ENCODE measurements at regions not wholly inside any gene's neighbourhood (a gene's known extent, or its start where the extent isn't known, plus 50 kb on each side); places are given as distances from the start of the nearest gene placed in this dataset.

DNA sequence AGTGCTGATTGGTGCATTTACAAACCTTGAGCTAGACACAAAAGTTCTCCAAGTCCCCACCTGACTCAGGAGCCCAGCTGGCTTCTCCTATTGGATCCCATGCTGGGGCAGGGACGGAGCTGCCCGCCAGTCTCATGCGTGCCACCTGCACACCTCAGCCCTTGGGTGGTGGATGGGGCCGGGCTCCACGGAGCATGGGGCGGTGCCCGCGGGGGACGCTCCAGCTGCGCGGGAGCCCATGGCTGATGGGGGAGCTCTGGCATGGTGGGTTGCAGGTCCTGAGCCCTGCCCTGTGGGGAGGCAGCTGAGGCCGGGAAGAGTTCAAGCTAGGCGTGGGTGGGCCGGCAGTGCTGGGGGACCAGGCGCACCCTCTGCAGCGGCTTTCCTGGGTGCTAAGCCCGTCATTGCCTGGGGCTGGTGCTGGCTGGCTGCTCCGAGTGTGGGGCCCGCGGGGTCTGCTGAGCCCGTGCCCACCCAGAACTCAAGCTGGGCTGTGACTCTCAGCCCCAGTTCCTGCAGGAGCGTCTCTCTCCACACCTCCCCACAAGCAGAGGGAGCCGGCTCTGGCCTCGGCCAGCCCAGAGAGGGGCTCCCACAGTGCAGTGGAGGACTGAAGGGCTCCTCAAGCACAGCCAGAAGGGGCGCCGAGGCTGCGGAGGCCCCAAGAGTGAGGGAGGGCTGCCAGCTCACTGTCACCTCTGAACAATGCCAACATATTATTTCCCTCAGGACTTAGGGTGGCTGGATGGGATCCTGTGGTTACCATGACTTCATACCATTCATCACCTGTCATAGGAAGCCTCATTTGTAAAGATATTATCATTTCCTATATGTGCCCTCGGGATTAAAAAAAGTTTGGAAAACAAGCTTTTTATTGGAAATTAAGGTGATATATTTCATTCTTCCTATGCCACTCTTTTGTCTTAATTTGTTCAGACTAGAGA is 688.7 kb downstream of the ETS1 start:
- no peak overlapping the region for H3K4me2 ChIP-seq (ENCODE audit: low read length, poor library complexity, severe bottlenecking)
- H3K4me3 ChIP-seq (ENCODE audit: insufficient read depth in 1 of 2, low read depth in 1 of 2, low read length in 2 of 2), result no peak overlapping the region
- no peaks in the 10 kb centered on the region for H3K36me3 ChIP-seq (ENCODE audit: control insufficient read depth in 1 of 2, insufficient read depth in 2 of 2, low read depth in 1 of 2, low read length in 2 of 2)
- no peak overlapping the region for H3K4ac ChIP-seq (ENCODE audit: low read depth in 1 of 2, low read length in 2 of 2)
- H3K9me3 ChIP-seq (ENCODE audit: control insufficient read depth, low read length), result no peaks in the 10 kb centered on the region
- H3K27me3 ChIP-seq (ENCODE audit: control insufficient read depth in 1 of 2, insufficient read depth in 1 of 2, low read length in 2 of 2), result no peaks in the 10 kb centered on the region
- no peaks in the 10 kb centered on the region for H3K4me1 ChIP-seq (ENCODE audit: control insufficient read depth, insufficient read depth, low read depth, low read length)
- no peak overlapping the region for H4K91ac ChIP-seq (ENCODE audit: low read length)
- WGBS, result 93% methylated on average over 27 of the region's 28 CpGs
- no peak overlapping the region for H3K9ac ChIP-seq (ENCODE audit: low read length)
- H2AK5ac ChIP-seq (ENCODE audit: low read length, severe bottlenecking), result no peak overlapping the region
- H3K14ac ChIP-seq (ENCODE audit: low read length in 2 of 2), result no peak overlapping the region
- no peak overlapping the region for H2BK15ac ChIP-seq (ENCODE audit: low read depth, poor library complexity, severe bottlenecking)
- no peak overlapping the region for H2BK5ac ChIP-seq (ENCODE audit: low read depth, low read length, poor library complexity, severe bottlenecking)
- DNase-seq, result no peak
- no peaks in the 10 kb centered on the region for H3K79me1 ChIP-seq (replicated peaks; ENCODE audit: low read length, poor library complexity, severe bottlenecking)
- no peak overlapping the region for H3K23ac ChIP-seq (ENCODE audit: low read length in 2 of 2)
- no peak overlapping the region for H2BK12ac ChIP-seq (ENCODE audit: low read length in 2 of 2)
- H2AFZ ChIP-seq (ENCODE audit: low read depth, low read length), result no peak overlapping the region
- no peak overlapping the region for H4K8ac ChIP-seq (ENCODE audit: low read length)
- no peak overlapping the region for H3K27ac ChIP-seq (ENCODE audit: low read length, poor library complexity, severe bottlenecking)
- H2BK120ac ChIP-seq (ENCODE audit: low read depth, low read length), result no peak overlapping the region
- no peak overlapping the region for H3K18ac ChIP-seq (ENCODE audit: low read depth in 1 of 2, low read length in 2 of 2)

GRCh38 chr11:127895776-127896175 is 691.6 kb downstream of the ETS1 start:
- Histone ChIP-seq H3K9me3 (ENCODE audit: control insufficient read depth, low read length) (no peaks in the 10 kb centered on the region), H3K79me1 (replicated peaks; ENCODE audit: low read length, poor library complexity, severe bottlenecking) (no peaks in the 10 kb centered on the region), H3K23ac (ENCODE audit: low read length in 2 of 2) (no peak overlapping the region), H2AFZ (ENCODE audit: low read depth, low read length) (no peak overlapping the region), H4K91ac (ENCODE audit: low read length) (no peak overlapping the region), H3K27ac (ENCODE audit: low read length, poor library complexity, severe bottlenecking) (no peak overlapping the region), H3K4me1 (ENCODE audit: control insufficient read depth, insufficient read depth, low read depth, low read length) (no peaks in the 10 kb centered on the region), H3K4me3 (ENCODE audit: insufficient read depth in 1 of 2, low read depth in 1 of 2, low read length in 2 of 2) (no peak overlapping the region), H3K4ac (ENCODE audit: low read depth in 1 of 2, low read length in 2 of 2) (no peak overlapping the region), H3K9ac (ENCODE audit: low read length) (no peak overlapping the region), H4K8ac (ENCODE audit: low read length) (no peak overlapping the region), H3K18ac (ENCODE audit: low read depth in 1 of 2, low read length in 2 of 2) (no peak overlapping the region), H3K36me3 (ENCODE audit: control insufficient read depth in 1 of 2, insufficient read depth in 2 of 2, low read depth in 1 of 2, low read length in 2 of 2) (no peaks in the 10 kb centered on the region), H3K14ac (ENCODE audit: low read length in 2 of 2) (no peak overlapping the region), H2BK5ac (ENCODE audit: low read depth, low read length, poor library complexity, severe bottlenecking) (no peak overlapping the region), H2AK5ac (ENCODE audit: low read length, severe bottlenecking) (no peak overlapping the region), H3K27me3 (ENCODE audit: control insufficient read depth in 1 of 2, insufficient read depth in 1 of 2, low read length in 2 of 2) (no peaks in the 10 kb centered on the region), H2BK15ac (ENCODE audit: low read depth, poor library complexity, severe bottlenecking) (no peak overlapping the region), H2BK12ac (ENCODE audit: low read length in 2 of 2) (no peak overlapping the region), H2BK120ac (ENCODE audit: low read depth, low read length) (no peak overlapping the region), H3K4me2 (ENCODE audit: low read length, poor library complexity, severe bottlenecking) (no peak overlapping the region)
- no peak for DNase-seq
- 100% methylated on average over 1 of the region's 3 CpGs for WGBS

DNA sequence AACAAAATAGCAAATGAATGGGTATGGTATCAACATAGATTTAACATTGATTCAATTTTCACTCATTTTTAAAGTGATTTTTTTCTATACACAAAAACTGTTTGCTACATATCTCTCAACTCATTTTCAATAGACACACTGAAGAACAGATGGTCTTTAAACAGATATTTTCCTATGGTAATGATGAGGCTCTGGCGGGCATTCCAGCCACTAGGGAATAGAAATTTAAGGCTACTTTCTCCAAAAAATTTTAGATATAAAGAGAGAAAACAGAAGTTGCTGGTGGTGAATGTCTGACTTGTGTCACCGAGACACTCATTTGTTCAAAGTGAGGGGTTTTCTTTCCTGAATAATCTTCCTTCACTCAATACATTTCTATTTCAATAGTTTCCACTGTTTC is 693.0 kb downstream of the ETS1 start:
- no peak overlapping the region for H3K4me2 ChIP-seq (ENCODE audit: low read length, poor library complexity, severe bottlenecking)
- H3K27me3 ChIP-seq (ENCODE audit: control insufficient read depth in 1 of 2, insufficient read depth in 1 of 2, low read length in 2 of 2), result no peaks in the 10 kb centered on the region
- no peaks in the 10 kb centered on the region for H3K4me1 ChIP-seq (ENCODE audit: control insufficient read depth, insufficient read depth, low read depth, low read length)
- H3K27ac ChIP-seq (ENCODE audit: low read length, poor library complexity, severe bottlenecking), result no peak overlapping the region
- no peak overlapping the region for H2BK5ac ChIP-seq (ENCODE audit: low read depth, low read length, poor library complexity, severe bottlenecking)
- no CpG with 5 or more reads among the region's 2 CpGs for WGBS
- H3K9me3 ChIP-seq (ENCODE audit: control insufficient read depth, low read length), result no peaks in the 10 kb centered on the region
- H3K18ac ChIP-seq (ENCODE audit: low read depth in 1 of 2, low read length in 2 of 2), result no peak overlapping the region
- H3K36me3 ChIP-seq (ENCODE audit: control insufficient read depth in 1 of 2, insufficient read depth in 2 of 2, low read depth in 1 of 2, low read length in 2 of 2), result no peaks in the 10 kb centered on the region
- H4K91ac ChIP-seq (ENCODE audit: low read length), result no peak overlapping the region
- no peak overlapping the region for H2BK120ac ChIP-seq (ENCODE audit: low read depth, low read length)
- no peak overlapping the region for H2AK5ac ChIP-seq (ENCODE audit: low read length, severe bottlenecking)
- no peak overlapping the region for H4K8ac ChIP-seq (ENCODE audit: low read length)
- H3K79me1 ChIP-seq (replicated peaks; ENCODE audit: low read length, poor library complexity, severe bottlenecking), result no peaks in the 10 kb centered on the region
- no peak overlapping the region for H3K9ac ChIP-seq (ENCODE audit: low read length)
- no peak overlapping the region for H3K4me3 ChIP-seq (ENCODE audit: insufficient read depth in 1 of 2, low read depth in 1 of 2, low read length in 2 of 2)
- no peak overlapping the region for H2BK12ac ChIP-seq (ENCODE audit: low read length in 2 of 2)
- H3K14ac ChIP-seq (ENCODE audit: low read length in 2 of 2), result no peak overlapping the region
- H2AFZ ChIP-seq (ENCODE audit: low read depth, low read length), result no peak overlapping the region
- H2BK15ac ChIP-seq (ENCODE audit: low read depth, poor library complexity, severe bottlenecking), result no peak overlapping the region
- DNase-seq, result no peak
- no peak overlapping the region for H3K23ac ChIP-seq (ENCODE audit: low read length in 2 of 2)
- H3K4ac ChIP-seq (ENCODE audit: low read depth in 1 of 2, low read length in 2 of 2), result no peak overlapping the region

DNA sequence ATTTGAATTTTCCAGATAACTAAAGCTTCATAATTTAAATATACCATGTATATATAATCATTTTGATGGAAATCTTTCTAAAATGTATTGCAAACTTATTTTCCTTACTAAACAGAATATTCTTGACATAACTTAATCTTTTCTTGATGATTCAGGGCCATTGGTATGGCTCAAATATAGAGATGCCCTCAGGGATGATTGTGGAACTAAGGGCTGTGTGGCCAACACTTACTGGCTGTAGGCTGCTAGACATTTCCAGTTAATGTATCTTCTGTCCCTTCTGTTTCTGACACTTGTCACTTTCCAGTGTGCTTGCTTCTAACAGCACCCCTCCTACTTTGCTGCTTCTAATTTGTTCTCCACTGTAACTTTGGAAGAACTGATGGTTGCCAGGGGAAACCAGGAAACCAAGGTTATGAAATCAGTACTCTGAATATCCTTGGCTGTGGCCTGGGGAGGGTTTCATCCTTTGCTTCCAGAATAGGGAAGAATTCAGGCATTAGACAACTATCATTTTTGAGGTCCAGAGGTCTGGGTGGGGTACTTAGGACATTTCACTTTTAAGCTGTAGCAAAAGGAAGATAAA is 697.2 kb downstream of the ETS1 start:
- Histone ChIP-seq H3K36me3 (ENCODE audit: control insufficient read depth in 1 of 2, insufficient read depth in 2 of 2, low read depth in 1 of 2, low read length in 2 of 2) (no peaks in the 10 kb centered on the region), H2BK15ac (ENCODE audit: low read depth, poor library complexity, severe bottlenecking) (no peak overlapping the region), H3K4me1 (ENCODE audit: control insufficient read depth, insufficient read depth, low read depth, low read length) (no peaks in the 10 kb centered on the region), H2AFZ (ENCODE audit: low read depth, low read length) (no peak overlapping the region), H3K23ac (ENCODE audit: low read length in 2 of 2) (no peak overlapping the region), H2BK12ac (ENCODE audit: low read length in 2 of 2) (no peak overlapping the region), H3K4me3 (ENCODE audit: insufficient read depth in 1 of 2, low read depth in 1 of 2, low read length in 2 of 2) (no peak overlapping the region), H3K4ac (ENCODE audit: low read depth in 1 of 2, low read length in 2 of 2) (no peak overlapping the region), H2BK5ac (ENCODE audit: low read depth, low read length, poor library complexity, severe bottlenecking) (no peak overlapping the region), H3K18ac (ENCODE audit: low read depth in 1 of 2, low read length in 2 of 2) (no peak overlapping the region), H4K8ac (ENCODE audit: low read length) (no peak overlapping the region), H3K4me2 (ENCODE audit: low read length, poor library complexity, severe bottlenecking) (no peak overlapping the region), H4K91ac (ENCODE audit: low read length) (no peak overlapping the region), H3K9ac (ENCODE audit: low read length) (peak overlapping the region; percentile 56), H3K9me3 (ENCODE audit: control insufficient read depth, low read length) (peaks cover 3% of the 10 kb centered on the region), H3K14ac (ENCODE audit: low read length in 2 of 2) (no peak overlapping the region), H3K27me3 (ENCODE audit: control insufficient read depth in 1 of 2, insufficient read depth in 1 of 2, low read length in 2 of 2) (no peaks in the 10 kb centered on the region), H2BK120ac (ENCODE audit: low read depth, low read length) (no peak overlapping the region), H3K79me1 (replicated peaks; ENCODE audit: low read length, poor library complexity, severe bottlenecking) (no peaks in the 10 kb centered on the region), H2AK5ac (ENCODE audit: low read length, severe bottlenecking) (no peak overlapping the region), H3K27ac (ENCODE audit: low read length, poor library complexity, severe bottlenecking) (no peak overlapping the region)
- DNase-seq, result no peak

All from mesenchymal stem cell (in vitro differentiated cells and primary cell).